ENCODE measurements at regions not wholly inside any gene's neighbourhood (a gene's known extent, or its start where the extent isn't known, plus 50 kb on each side); places are given as distances from the start of the nearest gene placed in this dataset.

DNA sequence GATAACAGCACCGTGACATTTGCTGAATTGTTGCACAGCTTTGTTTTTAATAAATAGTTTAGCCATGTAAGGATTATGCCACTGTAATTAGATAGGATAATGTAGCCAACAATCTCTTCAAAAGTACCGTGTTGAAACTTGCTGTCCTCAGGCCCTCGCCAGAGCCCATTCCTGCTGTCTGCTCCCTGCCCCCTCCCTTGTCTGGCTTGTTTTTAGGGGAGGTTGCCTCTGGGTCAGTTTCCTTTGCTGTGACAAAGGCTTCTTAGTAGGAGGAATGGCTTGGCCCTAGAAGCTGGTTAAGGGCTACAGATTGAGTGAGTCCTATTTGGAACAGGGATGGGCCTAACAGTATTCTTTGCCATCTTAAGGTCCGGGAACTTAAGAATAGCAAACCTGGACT is 107.9 kb downstream of the LMO4 start:
- TF ChIP-seq, protein P1, sequence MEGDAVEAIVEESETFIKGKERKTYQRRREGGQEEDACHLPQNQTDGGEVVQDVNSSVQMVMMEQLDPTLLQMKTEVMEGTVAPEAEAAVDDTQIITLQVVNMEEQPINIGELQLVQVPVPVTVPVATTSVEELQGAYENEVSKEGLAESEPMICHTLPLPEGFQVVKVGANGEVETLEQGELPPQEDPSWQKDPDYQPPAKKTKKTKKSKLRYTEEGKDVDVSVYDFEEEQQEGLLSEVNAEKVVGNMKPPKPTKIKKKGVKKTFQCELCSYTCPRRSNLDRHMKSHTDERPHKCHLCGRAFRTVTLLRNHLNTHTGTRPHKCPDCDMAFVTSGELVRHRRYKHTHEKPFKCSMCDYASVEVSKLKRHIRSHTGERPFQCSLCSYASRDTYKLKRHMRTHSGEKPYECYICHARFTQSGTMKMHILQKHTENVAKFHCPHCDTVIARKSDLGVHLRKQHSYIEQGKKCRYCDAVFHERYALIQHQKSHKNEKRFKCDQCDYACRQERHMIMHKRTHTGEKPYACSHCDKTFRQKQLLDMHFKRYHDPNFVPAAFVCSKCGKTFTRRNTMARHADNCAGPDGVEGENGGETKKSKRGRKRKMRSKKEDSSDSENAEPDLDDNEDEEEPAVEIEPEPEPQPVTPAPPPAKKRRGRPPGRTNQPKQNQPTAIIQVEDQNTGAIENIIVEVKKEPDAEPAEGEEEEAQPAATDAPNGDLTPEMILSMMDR (conservative IDR thresholded peaks at IDR 0.05; ENCODE audit: low read length) = no peak
- no peak for TF ChIP-seq EZH2phosphoT487 (IDR thresholded peaks at IDR 0.05; ENCODE audit: borderline replicate concordance, low read depth, low read length)

All from OCI-LY7 (cell line).